Parathyroid adenoma (tissue), 2 donors: ENCODE measurements at regions not wholly inside any gene's neighbourhood (a gene's known extent, or its start where the extent isn't known, plus 50 kb on each side); places are given as distances from the start of the nearest gene placed in this dataset.

Source experiments
- H2AFZ ChIP-seq: fragments of 300-600 bp; sonication (generic); one replicate; pipeline ENCODE4 v1.7.0; 2017; ENCODE audit warnings: antibody characterized with exemption, mild to moderate bottlenecking
- H3K27ac ChIP-seq: fragments of 300-600 bp; sonication (generic); one replicate; pipeline ENCODE4 v1.7.0; 2017
- H3K27me3 ChIP-seq: fragments of 300-600 bp; sonication (generic); one replicate; pipeline ENCODE4 v1.7.0; 2017; ENCODE audit warnings: low read length; ENCODE audit not compliant: control insufficient read depth, insufficient read depth
- H3K36me3 ChIP-seq: fragments of 300-600 bp; sonication (generic); one replicate; pipeline ENCODE4 v1.7.0; 2017; ENCODE audit warnings: low read length; ENCODE audit not compliant: control insufficient read depth, insufficient read depth
- H3K4me1 ChIP-seq: fragments of 300-600 bp; sonication (generic); one replicate; pipeline ENCODE4 v1.7.0; 2017; ENCODE audit warnings: control low read depth
- H3K4me2 ChIP-seq: fragments of 300-600 bp; sonication (generic); one replicate; pipeline ENCODE4 v1.7.0; 2017; ENCODE audit warnings: low read length
- H3K4me3 ChIP-seq: fragments of 300-600 bp; sonication (generic); one replicate; pipeline ENCODE4 v1.7.0; 2017; ENCODE audit warnings: low read depth, low read length
- H3K79me2 ChIP-seq: fragments of 300-600 bp; sonication (generic); one replicate; pipeline ENCODE4 v1.7.0; 2017; ENCODE audit warnings: control low read depth
- H3K9ac ChIP-seq: fragments of 300-600 bp; sonication (generic); one replicate; pipeline ENCODE4 v1.7.0; 2017; ENCODE audit warnings: mild to moderate bottlenecking
- H3K9me3 ChIP-seq: fragments of 300-600 bp; sonication (generic); one replicate; pipeline ENCODE4 v1.7.0; 2017; ENCODE audit warnings: low read length; ENCODE audit not compliant: control insufficient read depth
- CTCF ChIP-seq: fragments of 300-600 bp; sonication (generic); IDR thresholded peaks from one replicate; pipeline ENCODE4 v1.7.0; 2017; ENCODE audit warnings: antibody characterized with exemption, mild to moderate bottlenecking
- donor health status: primary hyperparathyroidism.

GRCh38 chr5:2556375-2556966 lies 195.0 kb downstream of the IRX2 start:
- Histone ChIP-seq H3K4me2 (no peak overlapping the region), H3K9me3 (no peaks in the 10 kb centered on the region), H3K4me1 (peaks cover 8% of the 10 kb centered on the region), H3K79me2 (no peaks in the 10 kb centered on the region), H3K9ac (no peak overlapping the region), H2AFZ (no peak overlapping the region), H3K4me3 (no peak overlapping the region), H3K27ac (no peak overlapping the region), H3K36me3 (no peaks in the 10 kb centered on the region), H3K27me3 (no peaks in the 10 kb centered on the region)
- TF ChIP-seq CTCF = no peak

- H3K9ac ChIP-seq = no peak overlapping the region
- TF ChIP-seq CTCF = no peak
- no peak overlapping the region for H2AFZ ChIP-seq
- no peak overlapping the region for H3K4me3 ChIP-seq
- H3K9me3 ChIP-seq = no peaks in the 10 kb centered on the region
- no peaks in the 10 kb centered on the region for H3K79me2 ChIP-seq
- H3K4me2 ChIP-seq = no peak overlapping the region
- H3K27me3 ChIP-seq = no peaks in the 10 kb centered on the region
- no peak overlapping the region for H3K27ac ChIP-seq
- H3K36me3 ChIP-seq = no peaks in the 10 kb centered on the region
- peaks cover 2% of the 10 kb centered on the region for H3K4me1 ChIP-seq
Measured at GRCh38 chr5:2553611-2554010, 197.9 kb downstream of the IRX2 start.

- Histone ChIP-seq H3K79me2 (no peaks in the 10 kb centered on the region), H3K9me3 (no peaks in the 10 kb centered on the region), H3K4me3 (no peak overlapping the region), H3K4me1 (no peaks in the 10 kb centered on the region), H3K4me2 (no peak overlapping the region), H3K27ac (no peak overlapping the region), H2AFZ (no peak overlapping the region), H3K9ac (no peak overlapping the region), H3K36me3 (no peaks in the 10 kb centered on the region), H3K27me3 (no peaks in the 10 kb centered on the region)
- no peak for TF ChIP-seq CTCF
Measured at GRCh38 chr5:2550509-2550908, 201.0 kb downstream of the IRX2 start.

- Histone ChIP-seq H3K27me3 (no peaks in the 10 kb centered on the region), H3K4me2 (no peak overlapping the region), H2AFZ (no peak overlapping the region), H3K79me2 (no peaks in the 10 kb centered on the region), H3K4me3 (no peak overlapping the region), H3K9me3 (no peaks in the 10 kb centered on the region), H3K36me3 (no peaks in the 10 kb centered on the region), H3K4me1 (no peaks in the 10 kb centered on the region), H3K27ac (no peak overlapping the region), H3K9ac (no peak overlapping the region)
- no peak for TF ChIP-seq CTCF
Measured at GRCh38 chr5:2549900-2550299, 201.6 kb downstream of the IRX2 start.

GRCh38 chr5:2549354-2549753 lies 202.1 kb downstream of the IRX2 start:
- Histone ChIP-seq H3K4me2 (no peak overlapping the region), H3K9me3 (no peaks in the 10 kb centered on the region), H2AFZ (no peak overlapping the region), H3K4me1 (no peaks in the 10 kb centered on the region), H3K9ac (no peak overlapping the region), H3K4me3 (no peak overlapping the region), H3K36me3 (no peaks in the 10 kb centered on the region), H3K79me2 (no peaks in the 10 kb centered on the region), H3K27me3 (no peaks in the 10 kb centered on the region), H3K27ac (no peak overlapping the region)
- no peak for TF ChIP-seq CTCF
